Lower lobe of right lung (tissue), 2 donors: ENCODE measurements at regions not wholly inside any gene's neighbourhood (a gene's known extent, or its start where the extent isn't known, plus 50 kb on each side); places are given as distances from the start of the nearest gene placed in this dataset.

Experiments used
- ATAC-seq, 2 donors: fragments of 200-7000 bp; cut with Tn5 transposase; one replicate each; pipeline ENCODE4 v1.9.1; 2020 to 2022; ENCODE audit warnings: mild to moderate bottlenecking in 2 of 2, moderate library complexity in 2 of 2
- DNase-seq: peaks from one replicate; pipeline ENCODE4 v3.0.0-alpha.2; 2020
- H3K27ac ChIP-seq: fragments of 200-600 bp; one replicate; pipeline ENCODE4 v1.8.0; 2022
- H3K27me3 ChIP-seq: fragments of 200-600 bp; one replicate; pipeline ENCODE4 v1.8.0; 2022; ENCODE audit warnings: low read depth
- H3K36me3 ChIP-seq: fragments of 200-600 bp; one replicate; pipeline ENCODE4 v1.8.0; 2022; ENCODE audit warnings: mild to moderate bottlenecking
- H3K4me1 ChIP-seq: fragments of 200-600 bp; one replicate; pipeline ENCODE4 v1.8.0; 2022
- H3K4me3 ChIP-seq: fragments of 200-600 bp; one replicate; pipeline ENCODE4 v1.8.0; 2022; ENCODE audit warnings: mild to moderate bottlenecking
- H3K9me3 ChIP-seq: fragments of 200-600 bp; one replicate; pipeline ENCODE4 v1.8.0; 2022
- CTCF ChIP-seq: fragments of 200-600 bp; IDR thresholded peaks from one replicate; pipeline ENCODE4 v1.8.0; 2022; ENCODE audit warnings: antibody characterized with exemption, mild to moderate bottlenecking
- intact Hi-C: fragments of 100-400 bp; cut with DNase I; formaldehyde crosslinking; loops from one replicate; pipeline ENCODE4 v1.11.0; 2022
- donor health status: DM: no; HTN: yes; CAD: no; lungs with severe emphysema.

- Histone ChIP-seq H3K4me1 (no peaks in the 10 kb centered on the region), H3K9me3 (no peaks in the 10 kb centered on the region), H3K36me3 (no peaks in the 10 kb centered on the region), H3K4me3 (no peak overlapping the region), H3K27ac (no peak overlapping the region), H3K27me3 (no peaks in the 10 kb centered on the region)
- intact Hi-C loops, result no loop called here
- no peak for ATAC-seq
- no peak for DNase-seq
- TF ChIP-seq CTCF, result no peak
These were observed 212.3 kb upstream of the MCTP2 start for GRCh38 chr15:94019062-94019461.

DNA sequence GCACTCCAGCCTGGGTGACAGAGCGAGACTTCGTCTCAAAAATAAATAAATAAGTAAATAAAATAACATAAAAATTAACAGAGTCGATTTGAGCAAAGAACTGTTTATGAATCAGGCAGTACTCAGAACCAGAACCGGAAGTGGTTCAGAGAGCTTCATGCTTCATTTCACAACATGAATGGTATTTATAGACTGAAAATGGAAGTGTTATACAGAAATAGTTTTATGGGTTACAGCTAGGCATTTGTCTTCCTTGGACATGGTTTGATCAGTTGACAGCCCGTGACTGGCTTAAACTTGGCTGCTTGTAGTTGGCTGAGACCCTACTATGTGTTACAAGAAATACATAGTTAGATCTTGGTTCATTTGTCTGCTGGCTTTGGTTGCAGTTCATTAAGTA lies 216.0 kb upstream of the MCTP2 start:
- H3K27ac ChIP-seq, result no peak overlapping the region
- intact Hi-C loops, result no loop called here
- H3K9me3 ChIP-seq, result no peaks in the 10 kb centered on the region
- no peak for TF ChIP-seq CTCF
- no peak overlapping the region for H3K4me3 ChIP-seq
- ATAC-seq, result no peak
- no peaks in the 10 kb centered on the region for H3K27me3 ChIP-seq
- H3K4me1 ChIP-seq, result no peaks in the 10 kb centered on the region
- DNase-seq, result no peak
- H3K36me3 ChIP-seq, result no peaks in the 10 kb centered on the region

- TF ChIP-seq CTCF, result no peak
- Histone ChIP-seq H3K27me3 (no peaks in the 10 kb centered on the region), H3K36me3 (no peaks in the 10 kb centered on the region), H3K4me3 (no peak overlapping the region), H3K4me1 (no peaks in the 10 kb centered on the region), H3K9me3 (no peaks in the 10 kb centered on the region), H3K27ac (no peak overlapping the region)
- intact Hi-C loops, result no loop called here
- DNase-seq (no peak), ATAC-seq (no peak)
These were observed 223.0 kb upstream of the MCTP2 start for GRCh38 chr15:94008104-94009074.

DNA sequence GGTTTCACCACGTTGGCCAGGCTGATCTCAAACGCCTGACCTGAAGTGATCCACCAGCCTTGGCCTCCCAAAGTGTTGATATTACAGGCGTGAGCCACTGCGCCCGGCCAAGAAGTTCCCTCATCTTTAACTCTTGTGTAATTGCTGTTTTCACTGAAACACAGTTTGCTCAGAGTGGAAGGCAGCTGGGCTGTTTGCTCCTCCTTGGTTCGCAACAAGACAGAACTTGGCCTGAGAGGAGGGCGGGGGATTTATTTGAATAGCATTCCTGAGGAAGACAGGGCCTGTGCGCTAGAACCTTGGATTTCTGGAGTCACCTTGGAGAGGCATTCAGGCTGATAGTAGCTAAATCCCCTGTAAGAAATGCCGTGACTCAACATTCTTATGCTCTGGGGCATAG lies 226.7 kb upstream of the MCTP2 start:
- TF ChIP-seq CTCF, result no peak
- Histone ChIP-seq H3K27ac (no peak overlapping the region), H3K4me1 (no peaks in the 10 kb centered on the region), H3K9me3 (no peaks in the 10 kb centered on the region), H3K4me3 (no peak overlapping the region), H3K27me3 (no peaks in the 10 kb centered on the region), H3K36me3 (no peaks in the 10 kb centered on the region)
- DNase-seq (no peak), ATAC-seq (peak in 1 of 2 donors; percentile 45)
- intact Hi-C loops, result no loop called here

DNA sequence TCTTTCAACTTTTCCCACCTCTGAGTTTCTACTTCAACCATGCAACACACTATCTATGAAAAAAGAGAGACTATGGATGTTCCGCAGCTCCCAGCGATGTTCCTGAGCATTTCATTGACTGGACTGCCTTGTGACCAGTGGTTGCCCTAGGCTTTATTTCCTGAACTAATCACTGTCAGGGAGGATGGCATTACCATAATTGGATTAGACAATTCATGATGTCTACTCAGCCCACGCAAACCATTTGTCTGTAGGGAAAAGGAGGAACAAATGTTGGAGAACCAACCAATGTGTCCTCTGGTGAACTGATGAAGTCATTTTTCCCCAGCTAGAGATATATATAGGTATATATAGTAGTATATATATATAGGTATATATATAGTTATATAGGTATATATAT lies 229.3 kb upstream of the MCTP2 start:
- Histone ChIP-seq H3K36me3 (no peaks in the 10 kb centered on the region), H3K27ac (no peak overlapping the region), H3K27me3 (no peaks in the 10 kb centered on the region), H3K4me1 (no peaks in the 10 kb centered on the region), H3K4me3 (no peak overlapping the region), H3K9me3 (no peaks in the 10 kb centered on the region)
- no peak for DNase-seq
- ATAC-seq, result no peak
- TF ChIP-seq CTCF, result no peak
- intact Hi-C loops, result no loop called here
